Mesothelial cell of epicardium (in vitro differentiated cells): ENCODE measurements at regions not wholly inside any gene's neighbourhood (a gene's known extent, or its start where the extent isn't known, plus 50 kb on each side); places are given as distances from the start of the nearest gene placed in this dataset.

Experiments
- DNase-seq, 2 experiments: peaks; one replicate each; pipeline ENCODE4 v3.0.0; 2021; ENCODE audit warnings: low spot score in 2 of 2; ENCODE audit not compliant: unreplicated experiment in 2 of 2
- H3K27ac Mint-ChIP-seq: 2 replicates; pipeline ENCODE4 v1.8.0; 2021; ENCODE audit warnings: mixed read lengths
- H3K27me3 Mint-ChIP-seq: 2 replicates; pipeline ENCODE4 v1.8.0; 2021; ENCODE audit warnings: low read depth, mixed read lengths
- H3K36me3 Mint-ChIP-seq: 2 replicates; pipeline ENCODE4 v1.8.0; 2021; ENCODE audit warnings: mixed read lengths
- H3K4me1 Mint-ChIP-seq: 2 replicates; pipeline ENCODE4 v1.8.0; 2021; ENCODE audit warnings: mixed read lengths
- H3K4me3 Mint-ChIP-seq: 2 replicates; pipeline ENCODE4 v1.8.0; 2021; ENCODE audit warnings: mild to moderate bottlenecking, moderate library complexity, mixed read lengths
- H3K9me3 Mint-ChIP-seq: 2 replicates; pipeline ENCODE4 v1.8.0; 2021; ENCODE audit warnings: mixed read lengths
- TF ChIP-seq, protein P1 (sequence below): fragments of 200-600 bp; sonication (generic); IDR thresholded peaks from one replicate; pipeline ENCODE4 v1.5.0; 2021; ENCODE audit warnings: antibody characterized with exemption; ENCODE audit not compliant: unreplicated experiment

DNA sequence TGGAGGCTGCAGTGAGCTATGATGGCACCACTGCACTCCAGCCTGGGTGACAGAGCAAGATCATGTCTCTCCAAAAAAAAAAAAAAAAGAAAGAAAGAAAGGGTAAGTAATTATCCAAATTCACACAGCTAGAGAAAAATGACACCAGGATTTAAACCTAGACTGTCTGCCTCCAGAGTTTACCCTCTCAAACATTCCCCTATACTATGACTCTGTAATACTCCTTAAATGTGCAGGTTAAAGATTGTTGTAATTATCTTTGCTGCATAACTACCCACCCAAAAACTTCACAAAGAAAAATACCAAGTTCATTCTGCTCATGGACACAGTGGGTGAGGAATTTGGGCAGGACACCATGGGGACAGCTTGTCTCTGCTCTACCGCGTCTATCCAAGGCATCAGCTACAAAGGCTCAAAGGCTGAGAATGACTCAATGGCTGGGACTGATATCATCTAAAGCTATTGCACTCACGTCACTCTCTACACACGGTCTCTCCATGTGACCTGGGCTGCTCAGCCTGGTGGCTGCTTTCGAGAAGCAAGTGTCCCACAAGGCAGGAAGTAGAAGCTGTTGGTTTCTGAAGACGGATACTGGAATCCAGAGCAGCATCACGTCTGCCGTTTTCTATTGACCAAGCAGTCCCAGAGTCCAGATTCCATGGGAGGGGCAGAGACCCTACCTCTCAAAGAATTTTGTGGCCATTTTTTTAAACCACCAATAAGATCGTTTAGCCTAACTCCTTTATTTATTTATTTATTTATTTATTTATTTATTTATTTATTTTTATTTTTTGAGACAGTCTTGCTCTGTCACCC lies 185.7 kb upstream of the AUTS2 start:
- TF ChIP-seq, protein P1, sequence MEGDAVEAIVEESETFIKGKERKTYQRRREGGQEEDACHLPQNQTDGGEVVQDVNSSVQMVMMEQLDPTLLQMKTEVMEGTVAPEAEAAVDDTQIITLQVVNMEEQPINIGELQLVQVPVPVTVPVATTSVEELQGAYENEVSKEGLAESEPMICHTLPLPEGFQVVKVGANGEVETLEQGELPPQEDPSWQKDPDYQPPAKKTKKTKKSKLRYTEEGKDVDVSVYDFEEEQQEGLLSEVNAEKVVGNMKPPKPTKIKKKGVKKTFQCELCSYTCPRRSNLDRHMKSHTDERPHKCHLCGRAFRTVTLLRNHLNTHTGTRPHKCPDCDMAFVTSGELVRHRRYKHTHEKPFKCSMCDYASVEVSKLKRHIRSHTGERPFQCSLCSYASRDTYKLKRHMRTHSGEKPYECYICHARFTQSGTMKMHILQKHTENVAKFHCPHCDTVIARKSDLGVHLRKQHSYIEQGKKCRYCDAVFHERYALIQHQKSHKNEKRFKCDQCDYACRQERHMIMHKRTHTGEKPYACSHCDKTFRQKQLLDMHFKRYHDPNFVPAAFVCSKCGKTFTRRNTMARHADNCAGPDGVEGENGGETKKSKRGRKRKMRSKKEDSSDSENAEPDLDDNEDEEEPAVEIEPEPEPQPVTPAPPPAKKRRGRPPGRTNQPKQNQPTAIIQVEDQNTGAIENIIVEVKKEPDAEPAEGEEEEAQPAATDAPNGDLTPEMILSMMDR, result no peak
- H3K36me3 Mint-ChIP-seq, result no peaks in the 10 kb centered on the region
- no peak for DNase-seq
- H3K4me1 Mint-ChIP-seq, result peaks cover 5% of the 10 kb centered on the region
- no peaks in the 10 kb centered on the region for H3K27me3 Mint-ChIP-seq
- H3K9me3 Mint-ChIP-seq, result peaks cover 17% of the 10 kb centered on the region
- H3K27ac Mint-ChIP-seq, result no peak overlapping the region
- no peak overlapping the region for H3K4me3 Mint-ChIP-seq

- Mint-ChIP-seq H3K4me3 (no peak overlapping the region), H3K9me3 (peaks cover 21% of the 10 kb centered on the region), H3K4me1 (peaks cover 11% of the 10 kb centered on the region), H3K27ac (no peak overlapping the region), H3K36me3 (no peaks in the 10 kb centered on the region), H3K27me3 (no peaks in the 10 kb centered on the region)
- no peak for DNase-seq
- TF ChIP-seq, protein P1, result no peak
Measured at GRCh38 chr7:69414555-69414954, 183.7 kb upstream of the AUTS2 start.

GRCh38 chr7:69418869-69419670 lies 179.2 kb upstream of the AUTS2 start:
- DNase-seq, result no peak
- Mint-ChIP-seq H3K9me3 (peaks cover 21% of the 10 kb centered on the region), H3K4me3 (no peak overlapping the region), H3K36me3 (no peaks in the 10 kb centered on the region), H3K27ac (no peak overlapping the region), H3K4me1 (peaks cover 9% of the 10 kb centered on the region), H3K27me3 (no peaks in the 10 kb centered on the region)
- TF ChIP-seq, protein P1, result no peak

DNA sequence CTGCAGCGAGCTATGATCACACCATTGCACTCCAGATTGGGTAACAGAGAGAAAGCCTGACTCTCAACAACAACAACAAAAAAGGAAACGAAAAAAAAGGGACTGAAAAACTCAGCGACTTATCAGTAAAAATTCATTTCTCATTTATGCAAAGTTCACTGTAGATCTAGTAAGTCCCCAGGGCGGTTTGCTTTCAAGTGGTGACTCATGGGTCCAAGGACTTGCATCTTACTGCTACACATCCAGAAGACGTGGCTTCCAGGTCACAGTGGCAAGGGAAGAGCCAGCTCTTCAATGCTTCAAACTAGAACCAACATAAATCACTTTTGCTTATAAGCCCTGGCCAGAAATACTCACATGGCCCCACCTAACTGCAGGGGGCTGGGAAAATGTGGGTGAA lies 178.3 kb upstream of the AUTS2 start:
- TF ChIP-seq, protein P1, result no peak
- H3K27me3 Mint-ChIP-seq, result peaks cover 2% of the 10 kb centered on the region
- H3K4me1 Mint-ChIP-seq, result peaks cover 9% of the 10 kb centered on the region
- no peak overlapping the region for H3K4me3 Mint-ChIP-seq
- H3K9me3 Mint-ChIP-seq, result peaks cover 17% of the 10 kb centered on the region
- no peak for DNase-seq
- H3K27ac Mint-ChIP-seq, result no peak overlapping the region
- no peaks in the 10 kb centered on the region for H3K36me3 Mint-ChIP-seq

DNA sequence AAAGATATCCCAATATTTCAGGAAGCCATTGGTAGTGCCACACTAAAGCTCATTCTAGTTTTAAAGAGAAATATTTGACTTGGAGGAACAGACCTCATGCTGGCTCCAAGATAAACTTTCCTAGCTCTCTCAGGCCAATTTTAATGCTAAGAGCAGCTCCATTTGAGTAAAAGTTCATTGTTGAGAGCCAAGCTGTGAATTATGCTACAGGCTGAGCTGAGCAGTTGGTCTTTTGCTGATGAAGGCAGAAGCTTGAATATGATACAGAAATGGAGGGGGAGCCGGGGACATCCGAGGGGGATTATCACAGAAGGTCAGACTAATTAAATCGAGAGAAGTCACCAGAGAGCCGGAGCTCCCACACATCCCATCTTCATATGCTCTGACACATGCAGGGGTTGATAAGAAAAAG lies 175.7 kb upstream of the AUTS2 start:
- H3K27me3 Mint-ChIP-seq, result peaks cover 2% of the 10 kb centered on the region

More for the DNA sequence above, 175.7 kb upstream of the AUTS2 start:
- TF ChIP-seq, protein P1, result no peak
- no peaks in the 10 kb centered on the region for H3K36me3 Mint-ChIP-seq
- peaks cover 3% of the 10 kb centered on the region for H3K9me3 Mint-ChIP-seq
- DNase-seq, result no peak
- H3K27ac Mint-ChIP-seq, result no peak overlapping the region
- H3K4me3 Mint-ChIP-seq, result no peak overlapping the region
- H3K4me1 Mint-ChIP-seq, result peaks cover 9% of the 10 kb centered on the region
